Lower leg skin (tissue), 3 donors: ENCODE measurements at regions not wholly inside any gene's neighbourhood (a gene's known extent, or its start where the extent isn't known, plus 50 kb on each side); places are given as distances from the start of the nearest gene placed in this dataset.
"Not testable (repeated sequence)": the region's sequence is repeated elsewhere in the genome, so short reads cannot be mapped to it uniquely, and the experiment has no call there.

Experiments used
- CTCF ChIP-seq, 3 donors: fragments of 450-650 bp; IDR thresholded peaks; one replicate each; pipeline ENCODE4 v1.5.1; 2016; ENCODE audit warnings: antibody characterized with exemption in 3 of 3, mild to moderate bottlenecking in 3 of 3, moderate library complexity in 2 of 3
- POLR2A ChIP-seq, 2 donors: fragments of 450-650 bp; IDR thresholded peaks; one replicate each; pipeline ENCODE4 v1.6.1; 2016 to 2017; ENCODE audit warnings: antibody characterized with exemption in 2 of 2, mild to moderate bottlenecking in 1 of 2, moderate library complexity in 1 of 2

GRCh38 chr4:3876057-3876845, 110.1 kb downstream of the ADRA2C start:
- not testable (repeated sequence) for TF ChIP-seq CTCF, POLR2A (IDR thresholded peaks at IDR 0.05)
